ENCODE measurements at regions not wholly inside any gene's neighbourhood (a gene's known extent, or its start where the extent isn't known, plus 50 kb on each side); places are given as distances from the start of the nearest gene placed in this dataset.

- in situ Hi-C loops (cut with MboI; ENCODE audit: low sequenced_read_pairs, unreplicated experiment): no loop called here
- no peak for TF ChIP-seq CTCF (IDR thresholded peaks at IDR 0.05; ENCODE audit: borderline replicate concordance, control extremely low read depth, extremely low read depth, insufficient read depth, missing control alignments)
- no peak for DNase-seq (ENCODE audit: low spot score)
Observed at GRCh38 chr2:150136401-150136800, 351.1 kb downstream of the RND3 start.

- in situ Hi-C loops (cut with MboI; ENCODE audit: low sequenced_read_pairs, unreplicated experiment): no loop called here
- TF ChIP-seq CTCF (IDR thresholded peaks at IDR 0.05; ENCODE audit: borderline replicate concordance, control extremely low read depth, extremely low read depth, insufficient read depth, missing control alignments): no peak
Observed at GRCh38 chr2:150135223-150135883, 352.1 kb downstream of the RND3 start.

GRCh38 chr2:150134223-150134857, 353.1 kb downstream of the RND3 start:
- in situ Hi-C loops (cut with MboI; ENCODE audit: low sequenced_read_pairs, unreplicated experiment): no loop called here
- no peak for DNase-seq (ENCODE audit: low spot score)
- TF ChIP-seq CTCF (IDR thresholded peaks at IDR 0.05; ENCODE audit: borderline replicate concordance, control extremely low read depth, extremely low read depth, insufficient read depth, missing control alignments): no peak

More at GRCh38 chr2:150135223-150135883, 352.1 kb downstream of the RND3 start:
- no peak for DNase-seq (ENCODE audit: low spot score)

GRCh38 chr2:150133623-150134022, 353.8 kb downstream of the RND3 start:
- DNase-seq (ENCODE audit: low spot score): peak; percentile 21

GRCh38 chr2:150129921-150130575, 357.4 kb downstream of the RND3 start:
- in situ Hi-C loops (cut with MboI; ENCODE audit: low sequenced_read_pairs, unreplicated experiment): no loop called here
- no peak for TF ChIP-seq CTCF (IDR thresholded peaks at IDR 0.05; ENCODE audit: borderline replicate concordance, control extremely low read depth, extremely low read depth, insufficient read depth, missing control alignments)
- no peak for DNase-seq (ENCODE audit: low spot score)

More at GRCh38 chr2:150133623-150134022, 353.8 kb downstream of the RND3 start:
- TF ChIP-seq CTCF (IDR thresholded peaks at IDR 0.05; ENCODE audit: borderline replicate concordance, control extremely low read depth, extremely low read depth, insufficient read depth, missing control alignments): no peak
- in situ Hi-C loops (cut with MboI; ENCODE audit: low sequenced_read_pairs, unreplicated experiment): no loop called here

GRCh38 chr2:150127995-150128394, 359.5 kb downstream of the RND3 start:
- TF ChIP-seq CTCF (IDR thresholded peaks at IDR 0.05; ENCODE audit: borderline replicate concordance, control extremely low read depth, extremely low read depth, insufficient read depth, missing control alignments): no peak

More at GRCh38 chr2:150127995-150128394, 359.5 kb downstream of the RND3 start:
- in situ Hi-C loops (cut with MboI; ENCODE audit: low sequenced_read_pairs, unreplicated experiment): no loop called here
- no peak for DNase-seq (ENCODE audit: low spot score)
